GM19463 (cell line): ENCODE measurements at regions not wholly inside any gene's neighbourhood (a gene's known extent, or its start where the extent isn't known, plus 50 kb on each side); places are given as distances from the start of the nearest gene placed in this dataset.
"Not testable (repeated sequence)": the region's sequence is repeated elsewhere in the genome, so short reads cannot be mapped to it uniquely, and the experiment has no call there.

ENCODE experiments used
- ATAC-seq: cut with Tn5 transposase; IDR thresholded peaks from one replicate; pipeline ENCODE4 v1.9.1; 2021; ENCODE audit warnings: mild to moderate bottlenecking, moderate library complexity; ENCODE audit not compliant: unreplicated experiment

DNA sequence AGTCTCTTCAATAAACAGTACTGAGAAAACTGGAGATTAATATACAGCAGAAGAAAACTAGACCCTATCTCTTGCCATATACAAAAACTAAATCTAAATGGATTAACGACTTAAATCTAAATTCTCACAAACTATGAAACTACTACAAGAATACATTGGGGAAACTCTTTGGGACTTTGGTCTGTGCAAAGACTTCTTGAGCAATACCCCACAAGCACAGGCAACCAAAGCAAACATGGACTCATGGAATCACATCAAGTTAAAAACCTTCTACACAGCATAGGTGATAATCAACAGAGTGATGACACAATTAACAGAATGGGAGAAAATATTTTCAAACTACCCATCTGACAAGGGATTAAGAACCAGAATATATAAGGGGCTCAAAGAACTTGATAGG, 848.2 kb upstream of the NRXN1 start:
- no peak for ATAC-seq

DNA sequence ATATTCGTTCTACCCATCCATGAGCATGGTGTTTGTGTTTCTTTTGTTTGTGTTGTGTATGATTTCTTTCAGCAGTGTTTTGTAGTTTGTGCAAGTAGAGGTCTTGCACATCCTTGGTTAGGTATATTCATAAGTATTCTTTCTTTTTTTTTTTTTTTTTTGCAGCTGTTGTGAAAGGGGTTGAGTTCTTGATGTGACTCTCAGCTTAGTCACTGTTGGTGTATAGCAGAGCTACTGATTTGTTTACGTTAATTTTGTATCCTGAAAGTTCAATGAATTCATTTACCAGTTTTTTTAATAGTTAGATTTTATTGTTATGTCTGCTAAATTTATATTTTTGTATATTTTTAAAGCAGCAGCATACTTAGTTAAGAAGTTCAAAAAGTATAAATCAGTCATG, 834.4 kb upstream of the NRXN1 start:
- ATAC-seq: no peak

DNA sequence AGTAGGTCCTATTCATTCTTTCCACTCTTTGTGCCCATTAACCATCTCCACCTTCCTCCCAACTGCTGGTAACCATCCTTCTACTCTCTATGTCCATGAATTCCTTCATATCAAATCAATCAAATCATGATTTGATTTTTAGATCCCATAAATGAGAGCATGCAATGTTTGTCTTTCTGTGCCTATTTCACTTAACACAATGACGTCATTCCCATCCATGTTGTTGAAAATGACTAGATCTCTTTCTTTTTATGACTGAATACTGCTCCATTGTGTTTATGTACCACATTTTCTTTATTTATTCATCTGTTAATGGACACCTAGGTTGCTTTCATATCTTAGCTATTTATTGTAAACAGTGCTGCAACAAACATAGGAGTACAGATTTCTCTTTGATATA, 827.3 kb upstream of the NRXN1 start:
- no peak for ATAC-seq

DNA sequence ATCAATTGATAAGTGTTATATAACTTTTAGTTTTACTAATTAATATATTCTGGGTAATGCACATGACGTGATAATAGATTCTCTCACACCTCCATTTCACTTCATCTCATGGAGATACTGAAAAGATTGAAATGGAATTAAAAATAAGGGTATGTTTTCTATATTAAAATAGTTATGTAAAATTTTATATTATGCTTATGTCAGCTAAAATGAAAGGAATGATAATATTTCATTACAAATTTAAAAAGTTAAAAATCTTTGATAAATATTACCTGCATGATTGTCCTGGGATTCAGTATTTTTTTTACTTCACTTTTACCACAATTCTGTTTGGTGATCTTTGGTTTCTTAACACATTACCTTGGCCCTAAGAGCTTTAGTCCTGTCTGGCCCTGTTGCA, 823.8 kb upstream of the NRXN1 start:
- ATAC-seq: no peak

DNA sequence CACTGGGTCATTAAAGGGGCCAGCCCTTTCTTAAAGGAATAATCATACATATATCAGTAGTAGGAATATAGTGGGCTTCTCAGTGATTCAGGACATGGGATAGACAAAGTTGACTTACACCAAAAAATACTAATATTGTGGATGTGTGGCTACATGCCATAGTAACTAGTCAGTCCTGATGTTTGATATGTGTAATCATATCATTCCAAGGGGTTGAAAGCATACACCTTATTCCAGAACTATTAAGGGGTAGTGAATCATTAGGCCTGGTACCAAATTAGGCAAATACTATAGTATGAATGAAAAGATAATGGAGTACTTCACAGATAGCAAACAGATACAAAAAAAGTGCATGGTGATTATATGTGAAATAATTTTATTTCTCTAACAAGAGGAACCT, 814.9 kb upstream of the NRXN1 start:
- no peak for ATAC-seq

DNA sequence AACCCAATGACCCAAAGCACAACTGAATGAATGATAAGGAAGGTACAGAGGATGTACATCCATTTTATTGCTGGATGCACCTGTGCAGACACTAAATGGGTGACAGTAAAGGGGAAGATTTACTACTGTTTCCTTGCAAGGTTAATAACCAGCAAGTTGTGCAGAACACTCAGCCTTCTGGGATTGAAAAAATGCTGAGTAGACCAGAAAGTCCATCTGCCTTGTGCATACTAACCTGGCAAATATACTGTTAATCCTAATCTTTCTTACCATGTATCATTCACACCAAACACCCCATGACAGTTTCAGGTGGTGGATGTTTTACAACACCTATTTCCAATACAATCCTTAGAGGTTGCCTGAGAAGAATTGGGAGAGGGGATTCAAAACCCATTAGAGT, 814.1 kb upstream of the NRXN1 start:
- ATAC-seq: no peak

DNA sequence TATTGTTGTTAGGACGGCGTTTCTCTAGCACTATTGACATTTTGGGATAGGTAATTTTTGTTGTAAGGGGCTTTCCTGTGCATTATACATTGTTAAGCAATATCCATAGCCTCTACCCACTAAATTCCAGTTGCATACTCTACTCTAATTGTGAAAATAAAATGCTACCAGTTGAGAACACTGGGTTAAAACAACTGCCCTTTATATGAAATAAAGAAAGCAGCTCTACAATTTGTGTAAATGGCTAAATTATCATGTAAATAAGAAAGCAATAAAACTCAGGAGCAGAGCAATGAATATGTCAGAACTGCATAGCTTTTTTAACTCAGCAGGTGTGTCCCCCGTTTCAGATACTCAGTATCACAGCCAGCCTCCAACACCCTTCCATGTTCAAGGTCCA, 812.7 kb upstream of the NRXN1 start:
- no peak for ATAC-seq

DNA sequence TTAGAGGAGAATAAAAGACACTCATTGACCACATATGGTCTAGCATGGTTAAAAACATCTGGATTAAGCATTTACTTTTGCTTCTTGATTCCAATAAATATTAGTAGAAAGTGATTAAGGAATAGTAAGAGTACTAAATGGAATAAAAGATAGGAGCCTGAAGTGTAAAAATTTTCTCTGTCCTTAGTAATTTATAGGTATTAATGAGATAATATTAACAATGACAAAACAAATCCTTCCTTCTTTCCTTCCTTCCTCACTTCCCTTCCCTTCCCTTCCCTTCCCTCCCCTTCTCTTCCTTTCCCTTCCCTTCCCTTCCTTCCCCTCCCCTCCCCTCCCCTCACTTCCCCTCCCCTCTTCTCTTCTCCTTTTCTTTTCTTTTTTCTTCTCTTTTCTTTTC, 797.5 kb upstream of the NRXN1 start:
- ATAC-seq: no peak

DNA sequence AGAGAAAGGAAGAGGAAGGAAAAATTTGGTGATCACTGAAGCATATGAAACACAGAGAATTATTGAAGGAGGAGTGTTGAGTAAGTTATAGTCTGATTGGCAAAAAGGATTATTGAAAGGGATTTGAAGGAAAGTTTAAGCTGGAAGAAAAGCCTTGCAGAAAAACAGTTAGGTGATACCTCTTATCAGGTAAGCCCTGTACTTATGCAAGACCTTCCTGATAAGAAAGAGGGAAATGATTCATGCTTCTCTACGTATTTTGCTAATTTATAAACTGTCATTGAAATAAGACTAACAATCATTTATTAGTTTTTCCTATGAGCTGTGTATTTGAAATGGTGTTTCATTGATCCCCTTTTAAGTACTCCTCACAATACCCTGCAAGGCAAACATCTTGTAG, 793.9 kb upstream of the NRXN1 start:
- no peak for ATAC-seq

DNA sequence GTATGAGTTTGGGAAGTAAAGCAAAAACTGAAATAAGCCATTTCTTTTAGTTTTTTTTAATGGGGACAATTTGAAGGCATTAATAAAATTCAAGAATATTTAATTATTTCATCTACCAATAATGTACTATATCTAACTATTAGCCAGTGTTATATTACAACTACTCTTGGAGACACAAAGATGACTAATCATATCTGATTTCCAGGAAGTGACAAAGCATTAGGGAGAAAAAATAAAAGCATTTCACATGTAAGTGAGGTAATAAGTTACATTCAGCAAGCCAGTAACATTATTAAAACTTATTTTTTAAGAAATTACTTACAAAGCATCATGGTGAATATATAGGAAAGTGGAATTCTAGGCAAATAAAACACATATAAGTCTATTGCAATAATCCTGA, 781.3 kb upstream of the NRXN1 start:
- no peak for ATAC-seq

DNA sequence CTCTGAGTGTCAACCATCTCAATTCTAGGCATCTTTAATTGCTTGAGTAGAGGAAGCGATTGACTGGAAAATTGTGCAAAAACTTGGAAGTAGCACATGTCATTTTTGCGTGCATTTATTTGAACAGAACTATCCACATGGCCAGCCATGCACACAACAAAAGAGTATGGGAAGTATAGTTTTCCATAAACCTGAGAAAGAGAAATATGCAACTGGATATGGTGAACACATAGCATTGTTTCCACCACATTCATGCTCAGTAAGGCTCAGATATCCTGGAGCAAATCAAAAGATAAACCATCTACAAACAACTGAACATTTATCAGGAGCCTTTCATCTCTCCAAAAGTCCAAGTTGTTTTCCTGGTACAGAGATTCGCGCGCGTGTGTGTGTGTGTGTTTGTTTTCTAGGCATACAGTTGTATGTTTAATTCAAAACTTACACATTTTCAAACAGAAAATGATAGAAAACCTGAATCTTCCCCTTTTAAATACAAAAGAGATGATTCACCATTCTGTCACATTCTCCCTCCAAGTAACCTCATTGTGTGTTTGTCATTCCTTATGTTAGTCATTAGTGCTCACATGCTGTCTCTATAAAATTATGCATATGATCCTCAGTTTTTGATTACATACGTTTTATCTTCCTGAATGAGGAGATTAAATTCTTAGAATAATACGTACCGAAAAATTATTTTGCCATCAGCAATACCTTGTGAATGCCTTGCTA, 780.4 kb upstream of the NRXN1 start:
- no peak for ATAC-seq

DNA sequence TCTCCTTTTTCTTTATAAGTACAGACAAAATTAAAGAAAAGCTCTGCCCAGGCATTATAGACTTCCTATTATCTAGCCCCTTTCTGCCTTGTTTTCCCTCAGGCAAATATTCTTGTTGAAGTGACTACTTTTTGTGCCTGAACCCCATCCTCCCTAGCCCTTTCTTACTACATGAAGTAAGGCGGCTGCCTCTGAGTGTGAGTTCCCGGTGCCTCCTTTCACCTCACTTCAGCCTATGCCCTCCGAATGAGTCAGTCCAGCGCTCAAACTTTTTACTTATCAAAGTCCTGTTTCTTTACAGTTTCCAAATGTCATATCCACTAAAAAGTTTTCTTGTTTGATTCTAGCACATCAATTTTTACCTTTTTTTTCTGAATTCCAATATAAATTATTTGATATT, 778.3 kb upstream of the NRXN1 start:
- no peak for ATAC-seq

DNA sequence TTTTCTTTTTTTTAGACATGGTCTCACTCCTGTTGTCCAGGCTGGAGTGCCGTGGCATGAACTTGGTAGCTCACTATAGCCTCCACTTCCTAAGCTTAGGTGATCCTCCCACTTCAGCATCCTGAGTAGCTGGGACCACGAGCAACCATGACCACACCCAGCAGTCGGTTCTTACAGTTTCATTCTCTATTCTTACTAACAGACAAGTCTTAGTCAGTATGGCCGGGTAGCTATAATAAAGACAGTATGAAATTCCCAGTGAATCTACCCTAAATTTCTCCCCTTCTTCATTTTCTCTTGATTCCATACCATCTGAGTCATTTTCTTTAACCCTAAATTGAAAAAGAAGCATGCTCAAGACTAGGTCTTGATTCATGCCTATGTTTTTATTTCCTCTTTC, 775.3 kb upstream of the NRXN1 start:
- ATAC-seq: no peak

DNA sequence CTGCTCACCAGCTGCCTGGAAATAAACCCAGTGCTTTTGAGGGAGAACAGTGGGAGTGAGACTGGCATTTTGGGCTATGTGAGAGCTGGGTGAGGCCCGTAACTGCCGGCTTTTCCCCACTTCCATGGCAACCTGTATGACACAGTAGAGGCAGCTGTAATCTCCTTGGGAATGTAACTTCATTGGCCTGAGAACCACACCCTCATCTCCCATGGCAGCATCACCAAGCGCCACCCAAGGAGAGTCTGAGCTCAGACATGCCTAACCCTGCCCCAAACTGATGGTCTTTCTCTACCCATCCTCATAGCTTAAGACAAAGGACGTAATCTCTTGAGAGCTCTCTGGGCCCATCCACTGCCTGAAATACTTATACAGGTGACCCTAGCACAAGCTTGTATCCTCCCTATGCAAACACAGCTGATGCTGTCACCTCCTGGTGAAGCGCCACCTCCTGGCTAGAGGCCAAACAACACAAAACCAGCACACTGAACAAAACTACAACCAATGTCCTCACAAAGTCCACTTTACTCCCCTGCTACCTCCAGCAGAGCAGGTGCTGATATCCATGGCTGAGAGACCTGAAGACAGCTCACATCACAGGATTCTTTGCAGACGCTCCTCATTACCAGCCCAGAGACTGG, 763.4 kb upstream of the NRXN1 start:
- ATAC-seq: no peak

DNA sequence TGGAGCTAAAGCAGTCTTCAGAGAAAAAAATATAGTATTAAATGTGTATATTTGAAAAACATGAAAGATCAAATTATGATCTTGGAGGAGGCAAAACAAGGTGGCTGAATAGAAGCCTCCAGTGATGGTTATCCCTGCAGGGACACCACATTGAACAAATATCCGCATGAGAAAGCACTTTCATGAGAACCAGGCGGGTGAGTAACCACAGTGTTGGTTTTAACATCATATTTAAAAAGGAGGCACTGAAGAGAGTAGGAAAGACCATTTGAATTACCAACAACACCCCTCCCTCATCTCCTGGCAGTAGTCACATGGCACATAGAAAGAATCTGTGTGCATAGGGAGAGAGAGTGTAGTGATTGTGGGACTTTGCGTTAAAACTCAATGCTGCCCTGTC, 759.6 kb upstream of the NRXN1 start:
- no peak for ATAC-seq

DNA sequence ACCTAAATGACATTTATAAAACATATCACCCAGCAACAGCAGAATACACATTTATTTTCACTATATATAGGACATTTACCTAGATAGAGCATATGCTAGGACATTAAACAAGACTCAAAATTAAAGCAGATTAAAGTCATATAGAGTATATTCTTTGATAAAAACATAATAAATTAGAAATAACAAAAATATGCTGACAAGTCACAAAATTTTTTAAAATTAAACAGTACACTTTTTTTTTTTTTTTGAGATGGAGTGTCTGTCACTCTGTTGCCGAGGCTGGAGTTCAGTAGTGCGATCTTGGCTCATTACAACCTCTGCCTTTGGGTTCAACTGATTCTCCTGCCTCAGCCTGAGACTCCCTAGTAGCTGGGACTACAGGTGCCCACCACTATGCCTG, 758.9 kb upstream of the NRXN1 start:
- ATAC-seq: no peak

DNA sequence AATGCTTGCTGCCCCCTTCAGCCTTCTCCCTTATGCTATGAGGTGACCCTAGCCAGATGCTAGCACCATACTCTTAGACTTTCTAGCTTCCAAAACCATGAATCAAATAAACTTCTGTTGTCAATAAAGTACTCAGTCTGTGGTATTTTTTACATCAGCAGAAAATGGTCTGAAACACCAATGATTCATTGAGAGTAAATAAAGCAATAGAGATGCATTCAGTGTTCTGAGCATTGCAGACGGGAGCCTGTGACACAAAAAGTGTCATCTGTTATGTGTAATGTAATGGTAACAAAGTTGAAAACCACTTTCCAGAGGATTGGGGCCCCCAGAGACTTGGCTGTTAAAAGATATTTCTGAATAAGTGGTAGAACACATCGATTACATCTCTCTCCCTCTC, 758.0 kb upstream of the NRXN1 start:
- no peak for ATAC-seq

DNA sequence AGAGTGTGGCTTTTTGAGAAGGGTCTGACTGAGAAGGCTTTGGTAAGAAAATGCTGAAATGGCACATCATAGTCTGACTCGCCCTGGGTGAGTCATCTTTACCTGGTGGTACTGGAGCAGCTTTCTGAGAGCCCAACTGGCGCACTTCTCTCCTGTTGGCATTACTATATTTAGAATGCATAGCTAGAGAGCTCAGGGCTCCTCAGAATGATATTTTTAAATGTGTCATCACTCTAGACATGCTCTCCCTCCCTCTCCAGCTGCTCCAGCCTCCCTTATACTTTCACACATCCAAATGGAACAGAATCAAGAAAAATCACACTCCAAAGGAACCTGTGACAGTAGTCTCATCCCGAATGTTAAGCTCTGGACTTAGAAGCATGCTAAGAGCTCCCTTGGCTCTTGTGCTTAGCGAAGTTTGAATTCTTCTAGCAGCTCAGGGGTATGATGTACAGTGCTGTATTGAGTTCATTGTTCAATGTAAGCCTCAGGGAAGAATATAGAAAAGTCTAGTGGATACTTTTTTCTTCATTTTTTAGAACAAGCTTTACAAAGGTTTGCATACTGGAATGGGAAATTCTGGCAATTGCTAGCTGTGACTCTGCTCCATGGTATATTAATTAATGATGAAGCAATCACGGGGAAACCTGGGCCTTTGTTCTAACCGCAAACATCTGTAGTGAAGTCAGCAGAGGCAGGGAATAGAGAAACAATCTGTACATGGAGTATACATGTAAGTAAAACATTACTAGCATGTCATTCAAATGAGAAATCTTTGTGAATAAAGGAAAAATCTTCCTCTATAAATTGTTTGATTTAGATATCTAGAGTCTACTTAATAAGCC, 751.2 kb upstream of the NRXN1 start:
- no peak for ATAC-seq

DNA sequence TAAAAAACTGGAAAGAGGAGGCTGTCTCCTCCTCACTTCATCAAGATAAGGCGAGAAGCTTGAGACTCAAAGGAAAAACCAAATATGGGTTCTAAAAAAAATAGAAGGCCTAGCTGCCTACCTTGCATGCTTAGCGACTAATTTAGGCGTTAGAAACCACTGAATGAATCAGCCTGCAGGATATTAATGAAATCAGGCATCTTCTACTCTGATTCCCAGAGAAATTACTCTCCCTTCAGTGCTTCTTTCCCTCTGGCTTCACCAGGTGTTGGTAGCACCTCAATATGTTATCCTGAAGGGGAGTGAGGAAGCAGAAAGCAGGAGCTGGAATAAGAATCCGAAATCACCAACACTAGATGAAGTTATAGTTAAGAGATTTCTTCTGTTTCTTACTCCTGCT, 749.8 kb upstream of the NRXN1 start:
- no peak for ATAC-seq

DNA sequence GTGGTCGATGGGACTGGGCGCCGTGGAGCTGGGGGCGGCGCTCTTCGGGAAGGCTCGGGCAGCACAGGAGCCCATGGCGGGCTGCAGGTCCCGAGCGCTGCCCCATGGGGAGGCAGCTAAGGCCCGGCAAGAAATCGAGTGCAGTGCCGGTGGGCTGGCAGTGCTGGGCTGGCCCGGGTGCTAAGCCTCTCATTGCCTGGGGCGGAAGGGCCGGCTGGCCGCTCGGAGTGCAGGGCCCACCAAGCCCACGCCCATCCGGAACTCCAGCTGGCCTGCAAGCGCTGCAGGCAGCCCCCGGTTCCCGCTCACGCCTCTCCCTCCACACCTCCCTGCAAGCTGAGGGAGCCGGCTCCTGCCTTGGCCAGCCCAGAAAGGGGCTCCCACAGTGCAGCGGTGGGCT, 748.4 kb upstream of the NRXN1 start:
- no peak for ATAC-seq

DNA sequence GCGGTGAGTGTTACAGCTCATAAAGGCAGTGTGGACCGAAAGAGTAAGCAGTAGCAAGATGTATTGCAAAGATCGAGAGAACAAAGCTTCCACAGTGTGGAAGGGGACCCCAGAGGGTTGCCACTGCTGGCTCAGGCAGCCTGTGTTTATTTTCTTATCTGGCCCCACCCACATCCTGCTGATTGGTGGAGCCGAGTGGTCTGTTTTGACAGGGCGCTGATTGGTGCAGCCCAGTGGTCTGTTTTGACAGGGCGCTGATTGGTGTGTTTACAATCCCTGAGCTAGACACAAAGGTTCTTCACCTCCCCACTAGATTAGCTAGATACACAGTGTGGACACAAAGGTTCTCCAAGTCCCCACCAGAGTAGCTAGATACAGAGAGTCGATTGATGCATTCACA, 747.8 kb upstream of the NRXN1 start:
- ATAC-seq: not testable (repeated sequence)

DNA sequence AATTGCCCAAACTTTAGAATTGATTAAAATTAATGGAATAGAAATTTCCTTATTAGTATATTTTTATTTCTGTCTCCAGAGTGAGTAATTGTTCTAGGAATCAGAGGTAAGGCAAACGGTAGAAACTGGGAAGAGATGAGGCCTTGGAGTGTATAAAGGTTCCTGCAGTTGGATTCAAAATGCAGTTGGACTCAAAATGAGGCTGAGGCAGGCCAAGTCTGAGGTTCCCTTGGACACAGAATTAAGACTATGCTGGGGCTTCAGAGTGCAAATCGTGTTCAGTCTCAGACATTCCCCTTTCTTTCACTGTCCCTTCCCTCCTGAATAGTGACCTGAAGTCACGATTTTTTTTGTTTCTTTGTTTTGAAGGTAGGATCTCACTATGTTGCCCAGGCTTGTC, 746.9 kb upstream of the NRXN1 start:
- no peak for ATAC-seq
